Brain microvascular endothelial cell (primary cell): ENCODE measurements at regions not wholly inside any gene's neighbourhood (a gene's known extent, or its start where the extent isn't known, plus 50 kb on each side); places are given as distances from the start of the nearest gene placed in this dataset.

Experiments
- DNase-seq: peaks from one replicate; pipeline ENCODE4 v3.0.0-alpha.2; 2020
- H3K27ac ChIP-seq: fragments of 250-450 bp; sonication (Bioruptor Pico); 2 replicates; pipeline ENCODE4 v1.5.1; 2020; ENCODE audit warnings: mild to moderate bottlenecking, moderate library complexity
- H3K27me3 ChIP-seq: fragments of 250-450 bp; sonication (Bioruptor Pico); replicated peaks from 2 replicates; pipeline ENCODE4 v1.5.1; 2020; ENCODE audit warnings: mild to moderate bottlenecking
- H3K36me3 ChIP-seq: fragments of 250-450 bp; sonication (Bioruptor Pico); replicated peaks from 2 replicates; pipeline ENCODE4 v1.5.1; 2020; ENCODE audit warnings: mild to moderate bottlenecking
- H3K4me3 ChIP-seq: 2 replicates; pipeline ENCODE4 v1.5.1; 2011; ENCODE audit warnings: low read depth, mild to moderate bottlenecking, control low read depth, low read length, moderate library complexity
- in situ Hi-C: cut with HindIII; loops from 2 replicates; pipeline ENCODE4 v1.10.0; 2017; ENCODE audit warnings: low sequenced_read_pairs, low pct_ligation_motif_present
- TF ChIP-seq, protein P1 (sequence below): IDR thresholded peaks from 2 replicates; pipeline ENCODE4 v1.5.1; 2011; ENCODE audit warnings: low read depth, mild to moderate bottlenecking, moderate library complexity, low read length, control low read depth, inconsistent platforms; ENCODE audit errors: missing control alignments

DNA sequence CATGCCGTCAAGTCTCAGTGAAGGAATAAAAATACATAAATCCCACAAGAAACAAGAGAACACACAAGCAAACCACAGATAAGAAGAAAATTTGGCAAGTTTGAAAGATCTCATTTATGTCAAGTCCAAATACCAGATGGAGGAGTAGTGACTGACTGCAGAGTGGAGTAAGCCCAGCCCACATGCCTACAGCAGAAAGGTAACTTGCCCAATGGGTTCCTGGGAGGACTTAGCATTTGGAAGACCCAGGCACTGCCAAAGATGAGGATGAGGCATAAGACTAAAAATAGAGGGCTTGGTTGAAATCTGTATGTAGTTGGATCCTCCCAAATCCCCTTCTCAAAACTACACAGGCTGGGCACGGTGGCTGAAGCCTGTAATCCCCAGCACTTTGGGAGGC is 70.8 kb downstream of the ZNF648 start:
- no peaks in the 10 kb centered on the region for H3K27me3 ChIP-seq
- TF ChIP-seq, protein P1, sequence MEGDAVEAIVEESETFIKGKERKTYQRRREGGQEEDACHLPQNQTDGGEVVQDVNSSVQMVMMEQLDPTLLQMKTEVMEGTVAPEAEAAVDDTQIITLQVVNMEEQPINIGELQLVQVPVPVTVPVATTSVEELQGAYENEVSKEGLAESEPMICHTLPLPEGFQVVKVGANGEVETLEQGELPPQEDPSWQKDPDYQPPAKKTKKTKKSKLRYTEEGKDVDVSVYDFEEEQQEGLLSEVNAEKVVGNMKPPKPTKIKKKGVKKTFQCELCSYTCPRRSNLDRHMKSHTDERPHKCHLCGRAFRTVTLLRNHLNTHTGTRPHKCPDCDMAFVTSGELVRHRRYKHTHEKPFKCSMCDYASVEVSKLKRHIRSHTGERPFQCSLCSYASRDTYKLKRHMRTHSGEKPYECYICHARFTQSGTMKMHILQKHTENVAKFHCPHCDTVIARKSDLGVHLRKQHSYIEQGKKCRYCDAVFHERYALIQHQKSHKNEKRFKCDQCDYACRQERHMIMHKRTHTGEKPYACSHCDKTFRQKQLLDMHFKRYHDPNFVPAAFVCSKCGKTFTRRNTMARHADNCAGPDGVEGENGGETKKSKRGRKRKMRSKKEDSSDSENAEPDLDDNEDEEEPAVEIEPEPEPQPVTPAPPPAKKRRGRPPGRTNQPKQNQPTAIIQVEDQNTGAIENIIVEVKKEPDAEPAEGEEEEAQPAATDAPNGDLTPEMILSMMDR = no peak
- in situ Hi-C loops = no loop called here
- no peaks in the 10 kb centered on the region for H3K36me3 ChIP-seq
- no peak for DNase-seq
- no peak overlapping the region for H3K4me3 ChIP-seq
- no peak overlapping the region for H3K27ac ChIP-seq

DNA sequence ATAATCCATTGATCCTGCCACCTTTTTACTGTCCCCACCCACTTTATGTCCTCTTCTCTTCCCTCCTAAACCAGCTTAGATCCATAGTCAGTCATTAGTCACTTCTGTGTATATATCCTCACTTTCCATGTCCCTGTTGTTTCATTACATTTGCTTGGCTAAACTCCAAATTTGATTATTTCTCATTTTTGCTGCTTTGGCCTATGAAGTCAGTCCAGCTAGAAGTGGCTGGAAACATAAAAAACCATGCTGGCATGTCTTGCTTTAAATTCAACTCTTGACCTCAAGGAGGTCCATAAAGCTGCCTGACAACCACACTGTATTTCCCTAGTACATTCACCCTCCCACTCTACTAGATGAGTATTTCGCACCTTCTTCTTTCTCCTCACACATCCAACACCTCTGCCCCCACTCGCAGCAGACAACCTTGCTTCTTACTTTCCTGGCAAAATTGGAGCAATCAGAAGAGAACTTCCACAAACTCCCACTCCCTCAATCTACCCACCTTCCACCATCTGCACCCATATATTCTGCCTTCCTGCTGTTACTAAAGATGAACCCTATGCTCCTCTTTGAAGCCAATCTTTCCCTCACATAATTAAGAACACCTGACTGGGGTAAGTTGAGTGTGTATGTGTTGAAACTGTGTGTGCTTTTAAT is 72.1 kb downstream of the ZNF648 start:
- no peak overlapping the region for H3K4me3 ChIP-seq
- no peak for DNase-seq
- H3K27ac ChIP-seq = no peak overlapping the region
- H3K27me3 ChIP-seq = no peaks in the 10 kb centered on the region
- in situ Hi-C loops = no loop called here
- no peaks in the 10 kb centered on the region for H3K36me3 ChIP-seq
- TF ChIP-seq, protein P1 = no peak

DNA sequence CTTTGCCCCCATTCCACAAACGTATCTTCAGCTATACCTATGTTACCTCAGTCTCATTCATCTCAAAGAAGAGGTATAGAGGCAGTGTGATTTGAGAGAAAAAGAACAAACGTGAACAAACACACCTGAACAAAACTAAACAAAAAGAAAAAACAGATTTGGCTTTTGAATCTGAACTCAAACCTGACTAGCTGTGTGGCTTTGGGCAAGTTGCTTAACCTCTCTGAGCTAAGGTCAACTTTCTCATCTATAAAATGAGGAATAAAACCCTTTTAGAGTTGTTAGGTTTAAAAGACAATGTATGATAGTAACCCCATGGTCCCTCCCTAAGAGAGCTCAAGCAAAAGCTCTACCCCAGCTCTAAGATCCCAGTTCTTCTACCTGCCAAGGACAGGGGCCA is 73.5 kb downstream of the ZNF648 start:
- no peaks in the 10 kb centered on the region for H3K36me3 ChIP-seq
- no peaks in the 10 kb centered on the region for H3K27me3 ChIP-seq
- TF ChIP-seq, protein P1 = no peak
- in situ Hi-C loops = no loop called here
- no peak for DNase-seq
- H3K4me3 ChIP-seq = no peak overlapping the region
- H3K27ac ChIP-seq = no peak overlapping the region

DNA sequence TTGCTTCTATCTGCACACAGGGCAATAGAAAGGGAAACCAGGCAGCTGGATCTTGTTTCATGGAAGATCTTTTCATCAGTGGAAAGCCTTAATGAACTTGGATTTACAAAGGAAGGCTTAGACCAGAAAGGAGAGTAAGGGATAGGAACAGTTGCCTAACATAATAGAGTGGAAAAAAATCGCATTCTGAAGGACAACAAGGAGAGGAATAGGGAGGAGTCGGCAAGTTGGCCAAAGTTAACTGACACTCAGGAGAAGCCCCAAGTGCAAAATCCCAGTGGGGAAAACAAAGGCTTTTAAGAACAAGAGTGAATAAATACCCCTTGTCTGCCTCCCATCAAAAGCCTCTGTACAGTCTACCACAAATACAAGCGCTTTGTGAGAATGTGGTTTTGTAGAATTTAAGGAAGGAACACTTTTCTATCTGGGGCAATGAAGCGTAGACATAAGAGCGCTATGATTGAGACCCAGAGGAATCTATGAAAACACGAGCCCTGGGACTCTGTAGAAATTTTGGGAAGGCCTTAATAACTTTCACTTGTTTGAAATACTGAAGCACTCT is 74.1 kb downstream of the ZNF648 start:
- TF ChIP-seq, protein P1 = no peak
- Histone ChIP-seq H3K4me3 (no peak overlapping the region), H3K27me3 (no peaks in the 10 kb centered on the region), H3K36me3 (no peaks in the 10 kb centered on the region), H3K27ac (no peak overlapping the region)
- in situ Hi-C loops = no loop called here
- no peak for DNase-seq

DNA sequence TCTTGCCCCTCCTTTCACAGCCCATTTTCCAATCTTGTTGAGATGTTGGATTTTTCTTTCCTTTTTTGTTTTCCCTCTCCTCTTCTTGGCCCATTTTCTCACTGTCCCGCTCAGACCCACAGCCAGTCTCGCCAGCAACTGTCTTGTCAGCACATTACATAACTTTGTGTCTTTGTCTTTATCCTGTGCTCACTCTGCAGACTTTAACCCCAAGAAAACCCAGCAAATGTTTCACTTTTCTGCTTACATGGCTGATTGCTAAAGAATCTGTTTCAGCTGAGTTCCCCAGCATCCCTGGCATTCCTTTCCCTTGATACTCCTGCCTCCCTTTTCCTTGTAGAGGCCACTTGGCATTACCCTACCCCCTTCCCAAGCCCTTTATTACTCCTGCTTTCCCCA is 74.6 kb downstream of the ZNF648 start:
- in situ Hi-C loops = no loop called here
- DNase-seq = no peak
- Histone ChIP-seq H3K27ac (no peak overlapping the region), H3K27me3 (no peaks in the 10 kb centered on the region), H3K36me3 (no peaks in the 10 kb centered on the region), H3K4me3 (no peak overlapping the region)
- TF ChIP-seq, protein P1 = no peak
